ENCODE measurements at regions not wholly inside any gene's neighbourhood (a gene's known extent, or its start where the extent isn't known, plus 50 kb on each side); places are given as distances from the start of the nearest gene placed in this dataset.
"Not testable (repeated sequence)": the region's sequence is repeated elsewhere in the genome, so short reads cannot be mapped to it uniquely, and the experiment has no call there.

GRCh38 chr9:97155441-97155840, 116.5 kb upstream of the CTSV start:
- POLR2A ChIA-PET; H3K4me2 ChIP-seq (ENCODE audit: control insufficient read depth, insufficient read depth); ATAC-seq; H3K9me3 ChIP-seq (replicated peaks; ENCODE audit: control insufficient read depth, insufficient read depth, low read length); BruUV-seq (replicated peaks); H3K4me1 ChIP-seq (ENCODE audit: control insufficient read depth, insufficient read depth, low read length); H2AFZ ChIP-seq (ENCODE audit: control insufficient read depth, low read depth, low read length); FAIRE-seq; H3K79me2 ChIP-seq (ENCODE audit: control insufficient read depth, insufficient read depth, low read length); in situ Hi-C loops (cut with MboI); DNase-seq (ENCODE audit: low read depth, low spot score); H3K36me3 ChIP-seq (ENCODE audit: control insufficient read depth in 2 of 2, insufficient read depth in 2 of 2, low read length in 1 of 2); intact Hi-C loops (cut with micrococcal nuclease; ENCODE audit: unreplicated experiment); H3K27me3 ChIP-seq (replicated peaks in 1 of 2; ENCODE audit: control insufficient read depth in 2 of 2, insufficient read depth in 2 of 2, low read length in 1 of 2); H3K27ac ChIP-seq (ENCODE audit: control insufficient read depth, insufficient read depth); CTCF ChIA-PET; H3K9ac ChIP-seq (ENCODE audit: control insufficient read depth, insufficient read depth, low read length); RAD21 ChIA-PET (ENCODE audit: unreplicated experiment); H3K4me3 ChIP-seq; H4K20me1 ChIP-seq (ENCODE audit: control insufficient read depth, insufficient read depth): not testable (repeated sequence)
- SMC1A ChIA-PET (ENCODE audit: uncharacterized antibody, unreplicated experiment): interaction anchor here (1.4 kb wide), 1 partner anchor 12 kb away, joined by 3 read pairs; no protein-coding TSS in a partner anchor
- WGBS (ENCODE audit: insufficient coverage, insufficient replicate concordance, low lambda C conversion rate, missing lambda C conversion rate): 63% methylated on average over 5 of the region's 5 CpGs

- Histone ChIP-seq H4K20me1 (ENCODE audit: control insufficient read depth, insufficient read depth) (no peaks in the 10 kb centered on the region), H3K27me3 (replicated peaks in 1 of 2; ENCODE audit: control insufficient read depth in 2 of 2, insufficient read depth in 2 of 2, low read length in 1 of 2) (no peaks in the 10 kb centered on the region), H3K79me2 (ENCODE audit: control insufficient read depth, insufficient read depth, low read length) (no peaks in the 10 kb centered on the region), H3K9ac (ENCODE audit: control insufficient read depth, insufficient read depth, low read length) (no peak overlapping the region), H3K4me2 (ENCODE audit: control insufficient read depth, insufficient read depth) (no peak overlapping the region), H3K36me3 (ENCODE audit: control insufficient read depth in 2 of 2, insufficient read depth in 2 of 2, low read length in 1 of 2) (no peaks in the 10 kb centered on the region), H3K27ac (ENCODE audit: control insufficient read depth, insufficient read depth) (no peak overlapping the region), H3K4me1 (ENCODE audit: control insufficient read depth, insufficient read depth, low read length) (no peaks in the 10 kb centered on the region), H2AFZ (ENCODE audit: control insufficient read depth, low read depth, low read length) (no peak overlapping the region), H3K4me3 (no peak overlapping the region), H3K9me3 (replicated peaks; ENCODE audit: control insufficient read depth, insufficient read depth, low read length) (no peaks in the 10 kb centered on the region)
- no peak for ATAC-seq
- intact Hi-C loops (cut with micrococcal nuclease; ENCODE audit: unreplicated experiment) (no loop called here), in situ Hi-C loops (cut with MboI) (no loop called here)
- POLR2A ChIA-PET: no interaction called here
- no TSS peak for BruUV-seq (replicated peaks)
- SMC1A ChIA-PET (ENCODE audit: uncharacterized antibody, unreplicated experiment): no interaction called here
- RAD21 ChIA-PET (ENCODE audit: unreplicated experiment): no interaction called here
- TF ChIP-seq HCFC1 (IDR thresholded peaks at IDR 0.05; ENCODE audit: low read length): no peak
- no peak for TF ChIP-seq SMC3 (IDR thresholded peaks at IDR 0.05; ENCODE audit: borderline replicate concordance, low read length)
- TF ChIP-seq ZNF622 (IDR thresholded peaks at IDR 0.05): no peak
- no peak for TF ChIP-seq TCF7 (IDR thresholded peaks at IDR 0.05; ENCODE audit: borderline replicate concordance)
- TF ChIP-seq NR2C2 (IDR thresholded peaks at IDR 0.05; ENCODE audit: borderline replicate concordance, control insufficient read depth, insufficient read length, low read depth): no peak
- TF ChIP-seq ZSCAN29 (IDR thresholded peaks at IDR 0.05): no peak
- TF ChIP-seq CUX1 (IDR thresholded peaks at IDR 0.05; ENCODE audit: insufficient replicate concordance, low read depth, low read length): no peak
- no peak for TF ChIP-seq NBN (IDR thresholded peaks at IDR 0.05)
- no peak for TF ChIP-seq POLR2AphosphoS2 (IDR thresholded peaks at IDR 0.05; ENCODE audit: low read depth, low read length)
- no peak for TF ChIP-seq CHD1 (IDR thresholded peaks at IDR 0.05; ENCODE audit: low read depth, low read length)
- TF ChIP-seq E2F8 (IDR thresholded peaks at IDR 0.05; ENCODE audit: low read depth, partially characterized antibody): no peak
- 35% methylated on average over 6 of the region's 6 CpGs for WGBS (ENCODE audit: insufficient coverage, insufficient replicate concordance, low lambda C conversion rate, missing lambda C conversion rate)
- CTCF ChIA-PET: no interaction called here
- no peak for FAIRE-seq
- no peak for DNase-seq (ENCODE audit: low read depth, low spot score)
These were observed 115.0 kb upstream of the CTSV start for GRCh38 chr9:97153967-97154366.

Data from GM12878 (cell line).